ENCODE measurements at regions not wholly inside any gene's neighbourhood (a gene's known extent, or its start where the extent isn't known, plus 50 kb on each side); places are given as distances from the start of the nearest gene placed in this dataset.

DNA sequence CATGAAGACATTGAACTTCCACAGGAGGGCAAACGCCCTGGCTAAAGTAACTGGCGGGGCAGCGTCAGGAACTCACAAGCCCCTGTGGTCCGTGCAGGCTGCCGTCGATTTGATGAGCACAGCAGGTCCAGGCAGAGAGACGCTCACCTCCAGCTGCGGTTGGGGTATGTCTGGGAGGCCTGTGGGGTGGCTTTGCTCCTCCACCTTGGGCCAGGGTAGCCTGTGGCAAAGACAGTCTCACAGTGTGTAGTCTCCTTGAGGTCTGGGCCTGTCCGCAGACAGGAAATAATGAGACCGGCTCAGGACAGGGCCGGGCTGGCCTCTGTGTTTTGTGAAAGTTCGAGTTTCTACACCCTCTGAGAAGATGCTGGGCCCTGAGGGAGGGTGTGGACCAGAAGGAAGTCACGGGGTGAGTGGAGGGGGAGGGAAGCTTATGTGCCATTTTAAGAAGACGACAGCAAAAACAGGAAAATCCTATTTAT lies 103.3 kb downstream of the METRNL start:
- Histone ChIP-seq H3K9ac (ENCODE audit: control insufficient read depth, insufficient read depth, low read length) (no peak overlapping the region), H4K20me1 (ENCODE audit: control insufficient read depth, insufficient read depth) (peaks cover 2% of the 10 kb centered on the region; the same call in 1 of the 2 replicates), H3K9me3 (replicated peaks; ENCODE audit: control insufficient read depth, insufficient read depth, low read length) (no peaks in the 10 kb centered on the region; the same call in 2 of the 3 replicates), H3K27ac (ENCODE audit: control insufficient read depth, insufficient read depth) (no peak overlapping the region), H3K27me3 (replicated peaks in 1 of 2; ENCODE audit: control insufficient read depth in 2 of 2, insufficient read depth in 2 of 2, low read length in 1 of 2) (no peaks in the 10 kb centered on the region), H2AFZ (ENCODE audit: control insufficient read depth, low read depth, low read length) (no peak overlapping the region), H3K4me2 (ENCODE audit: control insufficient read depth, insufficient read depth) (no peak overlapping the region), H3K79me2 (ENCODE audit: control insufficient read depth, insufficient read depth, low read length) (no peaks in the 10 kb centered on the region), H3K4me1 (ENCODE audit: control insufficient read depth, insufficient read depth, low read length) (no peaks in the 10 kb centered on the region), H3K4me3 (no peak overlapping the region), H3K36me3 (ENCODE audit: control insufficient read depth in 2 of 2, insufficient read depth in 2 of 2, low read length in 1 of 2) (no peaks in the 10 kb centered on the region)
- no TSS peak for BruUV-seq (replicated peaks)
- intact Hi-C loops (cut with micrococcal nuclease; ENCODE audit: unreplicated experiment) = no loop called here
- 55% methylated on average over 14 of the region's 14 CpGs for WGBS (ENCODE audit: insufficient coverage, insufficient replicate concordance, low lambda C conversion rate, missing lambda C conversion rate)
- in situ Hi-C loops (cut with MboI) = no loop called here
- ChIA-PET RAD21 (ENCODE audit: unreplicated experiment) (no interaction called here), POLR2A (no interaction called here), CTCF (no interaction called here), SMC1A (ENCODE audit: uncharacterized antibody, unreplicated experiment) (no interaction called here)
- FAIRE-seq (no peak), ATAC-seq (no peak), DNase-seq (ENCODE audit: low read depth, low spot score) (no peak)
- TF ChIP-seq PAX8 (IDR thresholded peaks at IDR 0.05) (no peak), NFYB (IDR thresholded peaks at IDR 0.05; ENCODE audit: insufficient read depth, low read depth, low read length) (no peak), SIX5 (IDR thresholded peaks at IDR 0.05; ENCODE audit: low read depth, low read length, severe bottlenecking) (no peak), ZNF274 (IDR thresholded peaks at IDR 0.05; ENCODE audit: insufficient read depth, insufficient read length) (no peak), MYC (IDR thresholded peaks at IDR 0.05; ENCODE audit: insufficient read depth, insufficient read length, insufficient replicate concordance, low read length, severe bottlenecking) (no peak), NKRF (conservative IDR thresholded peaks at IDR 0.05) (no peak), PML (IDR thresholded peaks at IDR 0.05; ENCODE audit: low read length) (no peak), SUZ12 (IDR thresholded peaks at IDR 0.05; ENCODE audit: unreplicated experiment) (no peak), CBFB (IDR thresholded peaks at IDR 0.05; ENCODE audit: low read depth) (no peak), ZNF217 (IDR thresholded peaks at IDR 0.05) (no peak), MTA3 (IDR thresholded peaks at IDR 0.05; ENCODE audit: borderline replicate concordance, low read length) (no peak), DPF2 (IDR thresholded peaks at IDR 0.05) (no peak), E2F4 (IDR thresholded peaks at IDR 0.05; ENCODE audit: low read depth, low read length) (no peak), EED (IDR thresholded peaks at IDR 0.05; ENCODE audit: low read depth) (no peak)
- TF ChIP-seq, protein P1, sequence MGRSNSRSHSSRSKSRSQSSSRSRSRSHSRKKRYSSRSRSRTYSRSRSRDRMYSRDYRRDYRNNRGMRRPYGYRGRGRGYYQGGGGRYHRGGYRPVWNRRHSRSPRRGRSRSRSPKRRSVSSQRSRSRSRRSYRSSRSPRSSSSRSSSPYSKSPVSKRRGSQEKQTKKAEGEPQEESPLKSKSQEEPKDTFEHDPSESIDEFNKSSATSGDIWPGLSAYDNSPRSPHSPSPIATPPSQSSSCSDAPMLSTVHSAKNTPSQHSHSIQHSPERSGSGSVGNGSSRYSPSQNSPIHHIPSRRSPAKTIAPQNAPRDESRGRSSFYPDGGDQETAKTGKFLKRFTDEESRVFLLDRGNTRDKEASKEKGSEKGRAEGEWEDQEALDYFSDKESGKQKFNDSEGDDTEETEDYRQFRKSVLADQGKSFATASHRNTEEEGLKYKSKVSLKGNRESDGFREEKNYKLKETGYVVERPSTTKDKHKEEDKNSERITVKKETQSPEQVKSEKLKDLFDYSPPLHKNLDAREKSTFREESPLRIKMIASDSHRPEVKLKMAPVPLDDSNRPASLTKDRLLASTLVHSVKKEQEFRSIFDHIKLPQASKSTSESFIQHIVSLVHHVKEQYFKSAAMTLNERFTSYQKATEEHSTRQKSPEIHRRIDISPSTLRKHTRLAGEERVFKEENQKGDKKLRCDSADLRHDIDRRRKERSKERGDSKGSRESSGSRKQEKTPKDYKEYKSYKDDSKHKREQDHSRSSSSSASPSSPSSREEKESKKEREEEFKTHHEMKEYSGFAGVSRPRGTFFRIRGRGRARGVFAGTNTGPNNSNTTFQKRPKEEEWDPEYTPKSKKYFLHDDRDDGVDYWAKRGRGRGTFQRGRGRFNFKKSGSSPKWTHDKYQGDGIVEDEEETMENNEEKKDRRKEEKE (IDR thresholded peaks at IDR 0.05) = no peak
- TF ChIP-seq, protein P2, sequence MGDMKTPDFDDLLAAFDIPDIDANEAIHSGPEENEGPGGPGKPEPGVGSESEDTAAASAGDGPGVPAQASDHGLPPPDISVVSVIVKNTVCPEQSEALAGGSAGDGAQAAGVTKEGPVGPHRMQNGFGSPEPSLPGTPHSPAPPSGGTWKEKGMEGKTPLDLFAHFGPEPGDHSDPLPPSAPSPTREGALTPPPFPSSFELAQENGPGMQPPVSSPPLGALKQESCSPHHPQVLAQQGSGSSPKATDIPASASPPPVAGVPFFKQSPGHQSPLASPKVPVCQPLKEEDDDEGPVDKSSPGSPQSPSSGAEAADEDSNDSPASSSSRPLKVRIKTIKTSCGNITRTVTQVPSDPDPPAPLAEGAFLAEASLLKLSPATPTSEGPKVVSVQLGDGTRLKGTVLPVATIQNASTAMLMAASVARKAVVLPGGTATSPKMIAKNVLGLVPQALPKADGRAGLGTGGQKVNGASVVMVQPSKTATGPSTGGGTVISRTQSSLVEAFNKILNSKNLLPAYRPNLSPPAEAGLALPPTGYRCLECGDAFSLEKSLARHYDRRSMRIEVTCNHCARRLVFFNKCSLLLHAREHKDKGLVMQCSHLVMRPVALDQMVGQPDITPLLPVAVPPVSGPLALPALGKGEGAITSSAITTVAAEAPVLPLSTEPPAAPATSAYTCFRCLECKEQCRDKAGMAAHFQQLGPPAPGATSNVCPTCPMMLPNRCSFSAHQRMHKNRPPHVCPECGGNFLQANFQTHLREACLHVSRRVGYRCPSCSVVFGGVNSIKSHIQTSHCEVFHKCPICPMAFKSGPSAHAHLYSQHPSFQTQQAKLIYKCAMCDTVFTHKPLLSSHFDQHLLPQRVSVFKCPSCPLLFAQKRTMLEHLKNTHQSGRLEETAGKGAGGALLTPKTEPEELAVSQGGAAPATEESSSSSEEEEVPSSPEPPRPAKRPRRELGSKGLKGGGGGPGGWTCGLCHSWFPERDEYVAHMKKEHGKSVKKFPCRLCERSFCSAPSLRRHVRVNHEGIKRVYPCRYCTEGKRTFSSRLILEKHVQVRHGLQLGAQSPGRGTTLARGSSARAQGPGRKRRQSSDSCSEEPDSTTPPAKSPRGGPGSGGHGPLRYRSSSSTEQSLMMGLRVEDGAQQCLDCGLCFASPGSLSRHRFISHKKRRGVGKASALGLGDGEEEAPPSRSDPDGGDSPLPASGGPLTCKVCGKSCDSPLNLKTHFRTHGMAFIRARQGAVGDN (IDR thresholded peaks at IDR 0.05) = no peak

Data from GM12878 (cell line).